Liver (tissue), 8 donors: ENCODE measurements at regions not wholly inside any gene's neighbourhood (a gene's known extent, or its start where the extent isn't known, plus 50 kb on each side); places are given as distances from the start of the nearest gene placed in this dataset.

ENCODE experiments used
- DNase-seq: peaks from one replicate; pipeline ENCODE4 v3.0.0-alpha.2; 2017; ENCODE audit warnings: low spot score
- H3K27ac ChIP-seq, 2 donors: one replicate each; pipeline ENCODE4 v1.7.0; 2013; ENCODE audit warnings: inconsistent platforms in 2 of 2, low read length in 2 of 2, control low read depth in 1 of 2, low read depth in 1 of 2, mild to moderate bottlenecking in 1 of 2
- H3K27me3 ChIP-seq, 4 donors: one replicate each; pipeline versions ENCODE4 v1.6.1 to v1.7.0; 2013; ENCODE audit warnings: low read length in 3 of 4, inconsistent platforms in 1 of 4, mild to moderate bottlenecking in 1 of 4, moderate library complexity in 1 of 4; ENCODE audit not compliant: control insufficient read depth in 4 of 4, insufficient read depth in 4 of 4
- H3K36me3 ChIP-seq, 4 donors: one replicate each; pipeline versions ENCODE4 v1.6.1 to v1.7.0; 2013; ENCODE audit warnings: low read length in 3 of 4, mild to moderate bottlenecking in 3 of 4, low read depth in 1 of 4, moderate library complexity in 1 of 4; ENCODE audit not compliant: control insufficient read depth in 4 of 4, insufficient read depth in 3 of 4
- H3K4me1 ChIP-seq, 4 donors: one replicate each; pipeline versions ENCODE4 v1.6.1 to v1.7.0; 2013; ENCODE audit warnings: low read length in 3 of 4, mild to moderate bottlenecking in 3 of 4, moderate library complexity in 1 of 4; ENCODE audit not compliant: control insufficient read depth in 4 of 4, insufficient read depth in 4 of 4
- H3K4me3 ChIP-seq, 3 donors: one replicate each; pipeline versions ENCODE4 v1.6.1 to v1.7.0; 2013; ENCODE audit warnings: low read length in 3 of 3, control low read depth in 1 of 3, low read depth in 1 of 3, mild to moderate bottlenecking in 1 of 3
- H3K9ac ChIP-seq, 2 donors: one replicate each; pipeline ENCODE4 v1.7.0; 2013; ENCODE audit warnings: low read length in 2 of 2, mild to moderate bottlenecking in 2 of 2, moderate library complexity in 2 of 2, control low read depth in 1 of 2, low read depth in 1 of 2
- H3K9me3 ChIP-seq, 4 donors: one replicate each; pipeline versions ENCODE4 v1.6.1 to v1.7.0; 2013; ENCODE audit warnings: low read length in 3 of 4; ENCODE audit not compliant: control insufficient read depth in 4 of 4
- ATF3 ChIP-seq: IDR thresholded peaks from 2 replicates; pipeline ENCODE4 v1.6.1; 2016; ENCODE audit warnings: antibody characterized with exemption
- CTCF ChIP-seq: fragments of 150-350 bp; IDR thresholded peaks from 2 replicates; pipeline ENCODE4 v1.5.1; 2017; ENCODE audit warnings: improper control_type of control experiment, low read depth, low read length; ENCODE audit not compliant: missing input control
- EGR1 ChIP-seq, 2 donors: IDR thresholded peaks; 2 replicates each; pipeline ENCODE4 v1.6.1; 2016 to 2018; ENCODE audit warnings: antibody characterized with exemption in 2 of 2, low read depth in 2 of 2
- FOXA1 ChIP-seq: IDR thresholded peaks from 2 replicates; pipeline ENCODE4 v1.6.1; 2016; ENCODE audit warnings: antibody characterized with exemption
- FOXA2 ChIP-seq: IDR thresholded peaks from 2 replicates; pipeline ENCODE4 v1.6.1; 2016; ENCODE audit warnings: antibody characterized with exemption
- GABPA ChIP-seq, 2 donors: IDR thresholded peaks in 1 of 2; conservative IDR thresholded peaks in 1 of 2; 2 replicates each; pipeline ENCODE4 v1.6.1; 2016; ENCODE audit warnings: antibody characterized with exemption in 2 of 2, mild to moderate bottlenecking in 1 of 2, moderate library complexity in 1 of 2
- HNF4A ChIP-seq, 2 donors: conservative IDR thresholded peaks; 2 replicates each; pipeline ENCODE4 v1.6.1; 2016; ENCODE audit warnings: antibody characterized with exemption in 2 of 2, mild to moderate bottlenecking in 2 of 2
- HNF4G ChIP-seq: IDR thresholded peaks from 2 replicates; pipeline ENCODE4 v1.6.1; 2016; ENCODE audit warnings: antibody characterized with exemption
- JUND ChIP-seq, 2 donors: IDR thresholded peaks; 2 replicates each; pipeline ENCODE4 v1.6.1; 2016; ENCODE audit warnings: antibody characterized with exemption in 2 of 2
- MAX ChIP-seq: IDR thresholded peaks from 2 replicates; pipeline ENCODE4 v1.6.1; 2016; ENCODE audit warnings: antibody characterized with exemption
- NR2F2 ChIP-seq: IDR thresholded peaks from 2 replicates; pipeline ENCODE4 v1.6.1; 2016; ENCODE audit warnings: antibody characterized with exemption
- REST ChIP-seq: IDR thresholded peaks from 2 replicates; pipeline ENCODE4 v1.6.1; 2016; ENCODE audit warnings: antibody characterized with exemption, mild to moderate bottlenecking
- RXRA ChIP-seq, 2 donors: IDR thresholded peaks; 2 replicates each; pipeline ENCODE4 v1.6.1; 2017 to 2018; ENCODE audit warnings: antibody characterized with exemption in 2 of 2, mild to moderate bottlenecking in 1 of 2
- SP1 ChIP-seq: IDR thresholded peaks from 2 replicates; pipeline ENCODE4 v1.6.1; 2018; ENCODE audit warnings: antibody characterized with exemption, mild to moderate bottlenecking
- TAF1 ChIP-seq: conservative IDR thresholded peaks from 2 replicates; pipeline ENCODE4 v1.6.1; 2016; ENCODE audit warnings: antibody characterized with exemption, mild to moderate bottlenecking
- YY1 ChIP-seq: IDR thresholded peaks from 2 replicates; pipeline ENCODE4 v1.6.1; 2016; ENCODE audit warnings: antibody characterized with exemption, mild to moderate bottlenecking
- WGBS: extraction: QIAGEN DNeasy Blood & Tissue Kit; methylation state at CpG from one replicate; pipeline ENCODE4 v1.1.7; 2013; 5-methylcytosine and 5-hydroxymethylcytosine counted together
- TF ChIP-seq, protein P1 (sequence below): IDR thresholded peaks from 2 replicates; pipeline ENCODE4 v1.6.1; 2016; ENCODE audit warnings: antibody characterized with exemption
- donor health status: healthy.
- donor health status: healthy.
- donor health status: healthy.
- donor health status: healthy.
- donor health status: healthy.

DNA sequence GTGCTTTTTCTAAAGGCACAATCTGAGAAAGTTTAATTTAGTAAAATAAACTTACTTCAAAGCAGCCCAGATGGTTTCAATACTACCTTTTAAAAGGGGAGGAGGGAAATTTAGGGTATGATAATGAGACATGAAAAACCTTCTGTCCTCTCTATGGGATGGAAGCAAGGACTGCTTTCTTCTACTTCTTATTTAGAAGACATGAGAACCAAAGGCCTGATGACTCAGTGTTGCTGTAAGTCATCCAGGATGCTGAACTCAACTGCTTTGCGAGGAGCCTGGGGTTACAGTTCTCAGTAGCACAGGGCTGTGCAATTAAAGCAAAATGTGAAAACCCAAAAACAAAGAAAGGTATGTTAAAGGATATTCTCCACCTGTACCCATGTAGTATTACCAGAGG lies 140.8 kb upstream of the EDNRA start:
- no peak overlapping the region for H3K27ac ChIP-seq
- H3K27me3 ChIP-seq: no peaks in the 10 kb centered on the region
- WGBS: 78% methylated on average over 1 of the region's 1 CpG
- no peaks in the 10 kb centered on the region for H3K36me3 ChIP-seq
- TF ChIP-seq JUND (IDR thresholded peaks at IDR 0.05) (no peak), NR2F2 (no peak), MAX (no peak), HNF4A (conservative IDR thresholded peaks at IDR 0.05) (no peak)
- no peaks in the 10 kb centered on the region for H3K4me1 ChIP-seq
- no peak overlapping the region for H3K4me3 ChIP-seq
- DNase-seq: no peak
- no peaks in the 10 kb centered on the region for H3K9me3 ChIP-seq
- no peak overlapping the region for H3K9ac ChIP-seq

DNA sequence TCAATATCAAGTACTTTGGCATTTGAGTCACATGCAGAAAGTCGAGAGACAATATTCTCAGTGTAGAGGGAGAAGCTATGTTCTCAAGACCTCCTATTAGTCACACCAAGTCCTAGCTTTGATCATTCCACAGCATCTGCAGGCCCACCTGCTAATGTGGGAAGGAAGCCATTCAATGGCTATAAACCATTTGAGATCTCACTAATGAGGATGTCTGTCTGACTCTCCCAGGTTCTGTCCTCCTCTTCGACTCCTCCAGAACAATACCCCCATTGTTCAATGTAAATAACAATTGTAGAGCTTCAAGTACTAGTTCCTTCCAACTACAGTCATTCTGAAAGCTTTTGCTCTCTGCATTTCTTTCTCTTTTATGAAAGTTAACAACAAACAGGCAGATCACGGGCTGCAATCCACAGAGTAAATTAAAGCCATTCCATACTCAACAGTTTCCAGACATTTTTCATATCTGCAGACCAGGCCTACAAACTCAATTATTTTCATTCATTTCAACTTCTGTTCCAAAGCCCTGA lies 140.2 kb upstream of the EDNRA start:
- H3K4me3 ChIP-seq: no peak overlapping the region
- DNase-seq: no peak
- WGBS: 59% methylated on average over 3 of the region's 3 CpGs

DNA sequence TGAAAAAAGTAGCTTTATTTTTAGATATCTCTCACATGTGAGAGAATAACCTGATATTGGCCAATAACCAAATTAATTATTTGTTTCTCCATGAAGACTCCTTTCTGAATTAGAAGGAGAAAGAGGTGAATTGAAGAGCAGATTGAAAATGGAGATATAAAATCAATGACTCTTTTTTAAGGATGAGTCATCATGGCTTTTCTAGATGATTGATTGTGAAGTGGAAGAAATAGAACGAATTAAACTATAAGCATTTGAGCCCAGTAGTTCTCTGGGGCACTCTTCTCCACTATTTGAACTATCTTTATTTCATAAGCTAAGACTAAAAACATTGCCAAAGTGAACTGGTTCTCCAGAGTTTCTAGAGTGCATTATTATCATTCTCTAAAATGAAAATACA lies 137.2 kb upstream of the EDNRA start:
- TF ChIP-seq NR2F2: no peak
- no peaks in the 10 kb centered on the region for H3K27me3 ChIP-seq
- H3K9me3 ChIP-seq: no peaks in the 10 kb centered on the region
- H3K9ac ChIP-seq: no peak overlapping the region
- no peaks in the 10 kb centered on the region for H3K36me3 ChIP-seq
- WGBS: 63% methylated on average over 1 of the region's 1 CpG
- no peak for DNase-seq
- H3K27ac ChIP-seq: no peak overlapping the region
- H3K4me1 ChIP-seq: no peaks in the 10 kb centered on the region
- H3K4me3 ChIP-seq: no peak overlapping the region

More for the DNA sequence above, 140.2 kb upstream of the EDNRA start:
- no peaks in the 10 kb centered on the region for H3K4me1 ChIP-seq
- H3K27ac ChIP-seq: no peak overlapping the region
- no peak for TF ChIP-seq FOXA1
- no peaks in the 10 kb centered on the region for H3K36me3 ChIP-seq
- no peak overlapping the region for H3K9ac ChIP-seq
- H3K9me3 ChIP-seq: no peaks in the 10 kb centered on the region
- H3K27me3 ChIP-seq: no peaks in the 10 kb centered on the region

DNA sequence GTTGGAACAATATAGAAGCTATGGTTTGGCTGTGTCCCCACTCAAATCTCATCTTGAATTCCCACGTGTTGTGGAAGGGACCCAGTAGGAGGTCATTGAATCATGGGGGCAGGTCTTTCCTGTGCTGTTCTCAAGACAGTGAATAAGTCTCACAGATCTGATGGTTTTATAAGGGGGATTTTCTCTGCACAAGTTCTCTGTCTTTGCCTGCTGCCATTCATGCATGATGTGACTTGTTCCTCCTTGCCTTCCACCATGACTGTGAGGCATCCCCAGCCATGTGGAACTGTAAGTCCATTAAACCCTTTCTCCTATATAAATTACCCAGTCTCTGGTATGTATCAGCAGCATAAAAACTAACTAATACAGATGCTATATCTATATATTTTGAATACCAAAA lies 135.2 kb upstream of the EDNRA start:
- Histone ChIP-seq H3K9me3 (no peaks in the 10 kb centered on the region), H3K36me3 (no peaks in the 10 kb centered on the region), H3K27me3 (no peaks in the 10 kb centered on the region), H3K9ac (no peak overlapping the region), H3K27ac (no peak overlapping the region), H3K4me3 (no peak overlapping the region), H3K4me1 (no peaks in the 10 kb centered on the region)
- 51% methylated on average over 1 of the region's 1 CpG for WGBS
- DNase-seq: no peak
- TF ChIP-seq CTCF (no peak), RXRA (IDR thresholded peaks at IDR 0.05) (no peak), EGR1 (IDR thresholded peaks at IDR 0.05; ENCODE audit: low read depth in 2 of 2) (no peak), HNF4G (no peak), FOXA1 (no peak), SP1 (no peak), GABPA (IDR thresholded peaks at IDR 0.05 in 1 of 2, conservative IDR thresholded peaks at IDR 0.05 in 1 of 2) (no peak), FOXA2 (no peak), YY1 (no peak), ATF3 (no peak), MAX (no peak), REST (no peak), TAF1 (no peak), JUND (IDR thresholded peaks at IDR 0.05) (no peak)
- TF ChIP-seq, protein P1, sequence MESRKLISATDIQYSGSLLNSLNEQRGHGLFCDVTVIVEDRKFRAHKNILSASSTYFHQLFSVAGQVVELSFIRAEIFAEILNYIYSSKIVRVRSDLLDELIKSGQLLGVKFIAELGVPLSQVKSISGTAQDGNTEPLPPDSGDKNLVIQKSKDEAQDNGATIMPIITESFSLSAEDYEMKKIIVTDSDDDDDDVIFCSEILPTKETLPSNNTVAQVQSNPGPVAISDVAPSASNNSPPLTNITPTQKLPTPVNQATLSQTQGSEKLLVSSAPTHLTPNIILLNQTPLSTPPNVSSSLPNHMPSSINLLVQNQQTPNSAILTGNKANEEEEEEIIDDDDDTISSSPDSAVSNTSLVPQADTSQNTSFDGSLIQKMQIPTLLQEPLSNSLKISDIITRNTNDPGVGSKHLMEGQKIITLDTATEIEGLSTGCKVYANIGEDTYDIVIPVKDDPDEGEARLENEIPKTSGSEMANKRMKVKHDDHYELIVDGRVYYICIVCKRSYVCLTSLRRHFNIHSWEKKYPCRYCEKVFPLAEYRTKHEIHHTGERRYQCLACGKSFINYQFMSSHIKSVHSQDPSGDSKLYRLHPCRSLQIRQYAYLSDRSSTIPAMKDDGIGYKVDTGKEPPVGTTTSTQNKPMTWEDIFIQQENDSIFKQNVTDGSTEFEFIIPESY: no peak
